ENCODE measurements at regions not wholly inside any gene's neighbourhood (a gene's known extent, or its start where the extent isn't known, plus 50 kb on each side); places are given as distances from the start of the nearest gene placed in this dataset.

DNA sequence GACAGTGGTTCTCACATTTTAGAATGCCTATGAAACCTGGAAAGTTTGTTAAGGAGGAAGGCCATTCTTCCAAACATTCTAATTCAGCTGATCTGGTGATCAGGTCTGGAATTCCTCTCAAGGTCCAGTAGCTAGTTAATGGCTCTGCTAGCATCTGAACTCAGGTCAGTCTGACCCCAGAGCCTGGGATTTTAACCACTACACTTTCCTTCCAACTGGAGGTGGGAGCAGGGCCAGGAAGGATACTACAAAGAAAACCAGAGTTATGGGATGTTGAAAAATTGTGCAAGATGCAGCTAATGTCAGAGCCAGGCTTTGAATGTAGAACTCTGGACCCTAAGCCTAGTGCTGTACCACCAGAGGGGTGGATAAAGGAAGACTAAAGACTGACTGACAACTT is 73.6 kb upstream of the NID2 start:
- Histone ChIP-seq H3K4me3 (no peak overlapping the region), H3K27me3 (no peaks in the 10 kb centered on the region), H3K36me3 (no peaks in the 10 kb centered on the region), H3K27ac (no peak overlapping the region), H3K4me1 (no peaks in the 10 kb centered on the region), H3K9me3 (no peaks in the 10 kb centered on the region)
- ATAC-seq: no peak
- no peak for TF ChIP-seq EP300 (IDR thresholded peaks at IDR 0.05)
- TF ChIP-seq POLR2AphosphoS5 (IDR thresholded peaks at IDR 0.05): no peak
- TF ChIP-seq POLR2A (IDR thresholded peaks at IDR 0.05): no peak
- TF ChIP-seq, protein P1, sequence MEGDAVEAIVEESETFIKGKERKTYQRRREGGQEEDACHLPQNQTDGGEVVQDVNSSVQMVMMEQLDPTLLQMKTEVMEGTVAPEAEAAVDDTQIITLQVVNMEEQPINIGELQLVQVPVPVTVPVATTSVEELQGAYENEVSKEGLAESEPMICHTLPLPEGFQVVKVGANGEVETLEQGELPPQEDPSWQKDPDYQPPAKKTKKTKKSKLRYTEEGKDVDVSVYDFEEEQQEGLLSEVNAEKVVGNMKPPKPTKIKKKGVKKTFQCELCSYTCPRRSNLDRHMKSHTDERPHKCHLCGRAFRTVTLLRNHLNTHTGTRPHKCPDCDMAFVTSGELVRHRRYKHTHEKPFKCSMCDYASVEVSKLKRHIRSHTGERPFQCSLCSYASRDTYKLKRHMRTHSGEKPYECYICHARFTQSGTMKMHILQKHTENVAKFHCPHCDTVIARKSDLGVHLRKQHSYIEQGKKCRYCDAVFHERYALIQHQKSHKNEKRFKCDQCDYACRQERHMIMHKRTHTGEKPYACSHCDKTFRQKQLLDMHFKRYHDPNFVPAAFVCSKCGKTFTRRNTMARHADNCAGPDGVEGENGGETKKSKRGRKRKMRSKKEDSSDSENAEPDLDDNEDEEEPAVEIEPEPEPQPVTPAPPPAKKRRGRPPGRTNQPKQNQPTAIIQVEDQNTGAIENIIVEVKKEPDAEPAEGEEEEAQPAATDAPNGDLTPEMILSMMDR (IDR thresholded peaks at IDR 0.05): no peak

DNA sequence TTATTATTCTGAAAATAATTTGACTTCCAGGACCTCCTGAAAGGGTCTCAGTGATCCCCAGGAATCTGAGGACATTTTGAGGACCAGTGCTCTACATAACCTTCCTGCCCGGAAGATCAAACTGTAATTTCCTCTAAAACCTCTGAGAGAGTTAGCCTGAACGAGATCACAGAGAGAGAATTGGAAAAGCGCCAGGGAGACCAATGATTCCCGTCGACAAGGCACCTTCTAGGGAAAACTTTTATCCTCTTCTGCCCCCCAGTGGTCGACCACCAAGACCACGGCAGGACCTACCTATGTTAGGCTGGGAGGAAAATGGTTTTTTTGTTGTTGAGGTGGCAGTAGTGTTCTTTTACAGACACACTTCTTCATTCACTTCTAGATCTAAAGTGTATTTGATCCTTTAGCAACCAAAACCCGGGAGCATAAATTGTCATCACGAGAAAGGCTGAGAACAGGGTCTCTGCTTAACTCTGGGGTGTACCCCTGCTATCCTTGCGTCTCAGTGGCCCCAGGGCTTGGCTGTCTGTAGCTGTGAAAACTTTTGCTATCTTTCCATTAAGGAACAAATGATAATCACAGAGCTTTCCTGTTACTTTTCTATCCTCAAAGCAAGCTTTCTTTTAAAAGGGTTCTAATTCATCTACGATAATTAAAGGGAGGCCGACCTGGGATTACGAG is 62.9 kb upstream of the NID2 start:
- Histone ChIP-seq H3K9me3 (peaks cover 0 to 10% (median 0%) of the 10 kb centered on the region in 3 donors), H3K4me1 (peaks cover 0 to 7% (median 0%) of the 10 kb centered on the region in 3 donors), H3K36me3 (no peaks in the 10 kb centered on the region), H3K27me3 (no peaks in the 10 kb centered on the region), H3K27ac (no peak overlapping the region), H3K4me3 (no peak overlapping the region)
- WGBS, 2 donors (ENCODE audit: low coverage in 1 of 2): 24 to 37% methylated on average over 9 to 11 of the region's 13 CpGs
- peak; percentile 77 for ATAC-seq
- TF ChIP-seq POLR2A (IDR thresholded peaks at IDR 0.05) (no peak), EP300 (IDR thresholded peaks at IDR 0.05) (no peak), POLR2AphosphoS5 (IDR thresholded peaks at IDR 0.05) (peak; percentile 68)
- TF ChIP-seq, protein P1 (IDR thresholded peaks at IDR 0.05): peak; percentile 55 to 78 (median 70)

- no peak overlapping the region for H3K27ac ChIP-seq
- TF ChIP-seq EP300 (IDR thresholded peaks at IDR 0.05): no peak
- no peak for TF ChIP-seq POLR2A (IDR thresholded peaks at IDR 0.05)
- no peak for TF ChIP-seq POLR2AphosphoS5 (IDR thresholded peaks at IDR 0.05)
- TF ChIP-seq, protein P1 (IDR thresholded peaks at IDR 0.05): no peak
- no peaks in the 10 kb centered on the region for H3K36me3 ChIP-seq
- peaks cover 0 to 7% (median 0%) of the 10 kb centered on the region in 3 donors for H3K4me1 ChIP-seq
- no peak overlapping the region for H3K4me3 ChIP-seq
- no peaks in the 10 kb centered on the region for H3K9me3 ChIP-seq
- WGBS, 2 donors (ENCODE audit: low coverage in 1 of 2): 51% methylated on average over 3 of the region's 3 CpGs; no CpG with 5 or more reads in 1 of the 2 donors
- H3K27me3 ChIP-seq: no peaks in the 10 kb centered on the region
- ATAC-seq: no peak
These were observed 60.9 kb upstream of the NID2 start for GRCh38 chr14:52129721-52130120.

DNA sequence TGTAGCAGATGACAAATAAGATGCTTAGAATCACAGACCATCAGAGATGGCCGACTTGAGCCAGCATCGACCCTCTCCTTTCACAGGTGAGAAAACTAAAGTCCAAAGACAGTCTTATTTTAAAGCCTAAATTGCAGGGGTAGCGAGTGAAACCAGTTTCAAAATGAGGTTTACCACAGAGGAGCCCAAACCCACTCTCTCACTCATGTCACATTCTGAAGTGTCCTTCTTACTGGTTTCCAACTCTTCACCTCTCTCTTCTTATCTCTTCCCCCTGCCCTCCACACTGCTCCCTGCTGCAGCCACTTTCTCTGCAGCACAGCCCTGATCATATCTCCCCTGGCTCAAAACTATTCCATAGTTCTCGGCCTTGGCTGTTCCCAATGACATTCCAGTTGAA is 57.0 kb upstream of the NID2 start:
- no peaks in the 10 kb centered on the region for H3K4me1 ChIP-seq
- no peaks in the 10 kb centered on the region for H3K36me3 ChIP-seq
- H3K9me3 ChIP-seq: no peaks in the 10 kb centered on the region
- H3K27ac ChIP-seq: peak overlapping the region in 1 of 4 donors; percentile 30
- no peak for ATAC-seq
- TF ChIP-seq, protein P1 (IDR thresholded peaks at IDR 0.05): no peak
- no peak for TF ChIP-seq POLR2A (IDR thresholded peaks at IDR 0.05)
- TF ChIP-seq EP300 (IDR thresholded peaks at IDR 0.05): no peak
- TF ChIP-seq POLR2AphosphoS5 (IDR thresholded peaks at IDR 0.05): no peak
- 89 to 91% methylated on average over 3 to 4 of the region's 4 CpGs for WGBS, 2 donors (ENCODE audit: low coverage in 1 of 2)
- H3K4me3 ChIP-seq: no peak overlapping the region
- no peaks in the 10 kb centered on the region for H3K27me3 ChIP-seq
